Activated B cell treated with CpG ODN at 0.5 μM for 24 hours (primary cell): ENCODE measurements at regions not wholly inside any gene's neighbourhood (a gene's known extent, or its start where the extent isn't known, plus 50 kb on each side); places are given as distances from the start of the nearest gene placed in this dataset.
"Not testable (repeated sequence)": the region's sequence is repeated elsewhere in the genome, so short reads cannot be mapped to it uniquely, and the experiment has no call there.

Source experiments
- ATAC-seq: fragments of 200-7000 bp; cut with Tn5 transposase; one replicate; pipeline ENCODE4 v1.10.0; 2021; ENCODE audit warnings: low read depth, mild to moderate bottlenecking, moderate library complexity
- CTCF ChIA-PET: fragments of 350-600 bp; sonication (Branson Sonifier 250); formaldehyde crosslinking; loops from one replicate; lab custom pipeline; 2021; ENCODE audit warnings: antibody characterized with exemption; lab: Charles Lee
- POLR2A ChIA-PET: fragments of 350-600 bp; sonication (Branson Sonifier 250); formaldehyde crosslinking; loops from one replicate; lab custom pipeline; 2021; ENCODE audit warnings: antibody characterized with exemption; lab: Charles Lee
- DNase-seq: peaks from one replicate; pipeline ENCODE4 v3.0.0; 2022
- H3K27ac Mint-ChIP-seq: one replicate; pipeline ENCODE4 v1.8.0; 2020; ENCODE audit warnings: mixed read lengths
- H3K27me3 Mint-ChIP-seq: one replicate; pipeline ENCODE4 v1.8.0; 2021; ENCODE audit warnings: mixed read lengths
- H3K36me3 Mint-ChIP-seq: one replicate; pipeline ENCODE4 v1.8.0; 2021; ENCODE audit warnings: low read depth, mixed read lengths
- H3K4me1 Mint-ChIP-seq: one replicate; pipeline ENCODE4 v1.8.0; 2021; ENCODE audit warnings: mixed read lengths
- H3K4me3 Mint-ChIP-seq: one replicate; pipeline ENCODE4 v1.8.0; 2020; ENCODE audit warnings: mild to moderate bottlenecking, mixed read lengths
- H3K9me3 Mint-ChIP-seq: one replicate; pipeline ENCODE4 v1.8.0; 2020; ENCODE audit warnings: mixed read lengths
- intact Hi-C: fragments of 100-400 bp; cut with micrococcal nuclease; formaldehyde crosslinking; loops from one replicate; pipeline ENCODE4 v1.15.1; 2024
- TF ChIP-seq, protein P1 (sequence below): fragments of 200-600 bp; IDR thresholded peaks from one replicate; pipeline ENCODE4 v1.8.0; 2022; ENCODE audit warnings: antibody characterized with exemption, mild to moderate bottlenecking

DNA sequence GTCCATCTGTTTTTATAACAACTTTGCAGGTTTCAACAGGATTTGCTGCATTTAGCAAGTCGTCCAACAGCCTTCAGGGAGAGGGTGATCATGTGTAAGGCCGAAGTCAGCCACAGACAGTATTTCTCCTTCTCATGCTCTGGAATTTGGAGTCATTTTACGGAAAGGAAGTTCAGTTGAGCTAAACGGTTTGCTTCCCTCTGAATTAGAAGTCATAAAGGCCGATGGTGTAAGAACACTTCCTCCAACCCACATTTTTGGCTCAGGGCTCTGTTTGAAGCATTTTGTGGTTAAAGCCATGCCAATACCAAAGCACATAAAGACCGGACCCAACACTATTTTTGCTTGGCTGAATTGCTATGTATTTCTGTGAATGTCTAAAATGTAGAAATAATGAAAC lies 129.5 kb downstream of the TMEM182 start:
- Mint-ChIP-seq H3K9me3 (no peaks in the 10 kb centered on the region), H3K4me1 (no peaks in the 10 kb centered on the region), H3K27me3 (peaks cover 6% of the 10 kb centered on the region), H3K36me3 (no peaks in the 10 kb centered on the region), H3K27ac (no peak overlapping the region), H3K4me3 (no peak overlapping the region)
- ChIA-PET CTCF (no interaction called here), POLR2A (no interaction called here)
- DNase-seq (no peak), ATAC-seq (no peak)
- TF ChIP-seq, protein P1, sequence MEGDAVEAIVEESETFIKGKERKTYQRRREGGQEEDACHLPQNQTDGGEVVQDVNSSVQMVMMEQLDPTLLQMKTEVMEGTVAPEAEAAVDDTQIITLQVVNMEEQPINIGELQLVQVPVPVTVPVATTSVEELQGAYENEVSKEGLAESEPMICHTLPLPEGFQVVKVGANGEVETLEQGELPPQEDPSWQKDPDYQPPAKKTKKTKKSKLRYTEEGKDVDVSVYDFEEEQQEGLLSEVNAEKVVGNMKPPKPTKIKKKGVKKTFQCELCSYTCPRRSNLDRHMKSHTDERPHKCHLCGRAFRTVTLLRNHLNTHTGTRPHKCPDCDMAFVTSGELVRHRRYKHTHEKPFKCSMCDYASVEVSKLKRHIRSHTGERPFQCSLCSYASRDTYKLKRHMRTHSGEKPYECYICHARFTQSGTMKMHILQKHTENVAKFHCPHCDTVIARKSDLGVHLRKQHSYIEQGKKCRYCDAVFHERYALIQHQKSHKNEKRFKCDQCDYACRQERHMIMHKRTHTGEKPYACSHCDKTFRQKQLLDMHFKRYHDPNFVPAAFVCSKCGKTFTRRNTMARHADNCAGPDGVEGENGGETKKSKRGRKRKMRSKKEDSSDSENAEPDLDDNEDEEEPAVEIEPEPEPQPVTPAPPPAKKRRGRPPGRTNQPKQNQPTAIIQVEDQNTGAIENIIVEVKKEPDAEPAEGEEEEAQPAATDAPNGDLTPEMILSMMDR, result no peak
- intact Hi-C loops, result no loop called here

DNA sequence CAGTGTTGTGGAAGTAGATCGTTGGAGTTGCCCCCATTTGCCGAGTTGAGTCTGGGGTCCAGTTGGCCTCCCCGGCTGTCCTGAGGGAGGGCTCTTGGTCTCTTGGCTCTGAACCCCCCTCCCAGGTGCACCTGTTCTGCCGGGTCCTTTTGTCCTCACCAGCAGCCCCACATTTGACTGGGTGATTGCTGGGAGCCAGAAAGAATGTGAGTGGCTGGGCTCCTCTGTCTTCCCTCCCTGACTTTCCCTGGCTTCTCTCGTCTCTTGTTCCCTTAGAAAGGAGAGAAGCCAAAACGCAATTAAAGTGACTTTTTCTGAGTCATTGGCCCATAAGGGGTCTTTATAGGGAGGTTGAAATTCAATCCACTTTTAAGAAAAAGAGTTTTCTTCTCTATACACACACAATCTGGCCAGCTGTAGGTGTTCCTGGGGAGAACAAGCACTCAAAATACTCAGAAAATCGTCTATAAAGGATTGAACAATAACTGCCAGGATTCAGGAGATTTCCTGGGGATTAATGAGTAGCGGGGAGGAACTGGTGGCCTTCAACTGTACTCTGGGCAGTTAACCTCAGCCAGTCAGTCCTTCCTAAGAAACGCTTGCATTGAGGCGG lies 131.0 kb downstream of the TMEM182 start:
- intact Hi-C loops, result no loop called here

DNA sequence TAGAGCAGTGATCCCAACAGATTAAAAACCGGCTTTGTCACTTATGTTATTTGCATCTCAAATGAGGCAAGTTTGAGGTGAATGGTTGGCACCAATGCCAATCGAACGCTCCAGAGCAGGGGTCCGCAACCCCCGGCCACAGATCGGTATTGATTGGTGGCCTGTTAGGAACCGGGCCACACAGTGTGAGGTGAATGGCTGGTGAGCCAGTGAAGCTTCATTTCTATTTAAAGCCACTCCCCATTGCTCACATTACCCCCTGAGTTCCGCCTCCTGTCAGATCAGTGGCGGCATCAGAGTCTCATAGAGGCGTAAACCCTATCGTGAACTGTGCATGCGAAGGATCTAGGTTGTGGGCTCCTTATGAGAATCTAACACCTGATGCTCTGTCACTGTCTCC lies 132.0 kb downstream of the TMEM182 start:
- Mint-ChIP-seq H3K27ac (no peak overlapping the region), H3K9me3 (peaks cover 2% of the 10 kb centered on the region), H3K4me3 (no peak overlapping the region), H3K36me3 (no peaks in the 10 kb centered on the region), H3K27me3 (peaks cover 2% of the 10 kb centered on the region), H3K4me1 (no peaks in the 10 kb centered on the region)
- CTCF ChIA-PET, result no interaction called here
- POLR2A ChIA-PET, result no interaction called here
- intact Hi-C loops, result no loop called here
- ATAC-seq (no peak), DNase-seq (no peak)
- TF ChIP-seq, protein P1, result no peak

More for the DNA sequence above, 131.0 kb downstream of the TMEM182 start:
- H3K9me3 Mint-ChIP-seq, result no peaks in the 10 kb centered on the region
- no peak for ATAC-seq
- CTCF ChIA-PET, result no interaction called here
- H3K4me1 Mint-ChIP-seq, result no peaks in the 10 kb centered on the region
- POLR2A ChIA-PET, result no interaction called here
- no peak overlapping the region for H3K4me3 Mint-ChIP-seq
- no peaks in the 10 kb centered on the region for H3K36me3 Mint-ChIP-seq
- H3K27ac Mint-ChIP-seq, result no peak overlapping the region
- peaks cover 6% of the 10 kb centered on the region for H3K27me3 Mint-ChIP-seq
- TF ChIP-seq, protein P1, result no peak
- no peak for DNase-seq

DNA sequence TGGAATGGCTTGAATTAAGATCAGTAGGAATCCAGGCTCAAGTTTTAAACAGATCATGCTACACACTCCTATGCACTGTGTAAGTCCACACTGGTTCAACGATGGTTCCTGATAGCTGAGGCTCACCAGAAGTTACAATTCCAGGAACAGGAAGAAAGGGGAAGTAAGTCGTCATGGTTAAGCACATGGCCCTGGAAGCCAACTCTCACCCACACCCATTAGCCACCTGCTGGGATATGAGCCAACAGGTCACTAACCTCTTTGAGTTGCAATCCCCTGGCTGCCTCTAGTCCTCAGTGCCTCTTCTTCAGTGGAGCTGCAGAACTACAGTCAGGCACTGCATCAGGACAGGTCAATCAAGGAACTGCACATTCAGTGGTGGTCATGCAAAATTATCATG lies 133.5 kb downstream of the TMEM182 start:
- no peak overlapping the region for H3K4me3 Mint-ChIP-seq
- H3K4me1 Mint-ChIP-seq, result no peaks in the 10 kb centered on the region
- ATAC-seq (no peak), DNase-seq (no peak)
- H3K36me3 Mint-ChIP-seq, result no peaks in the 10 kb centered on the region
- peaks cover 2% of the 10 kb centered on the region for H3K27me3 Mint-ChIP-seq
- POLR2A ChIA-PET, result no interaction called here
- peaks cover 2% of the 10 kb centered on the region for H3K9me3 Mint-ChIP-seq
- TF ChIP-seq, protein P1, result no peak
- CTCF ChIA-PET, result no interaction called here
- intact Hi-C loops, result no loop called here
- H3K27ac Mint-ChIP-seq, result no peak overlapping the region

DNA sequence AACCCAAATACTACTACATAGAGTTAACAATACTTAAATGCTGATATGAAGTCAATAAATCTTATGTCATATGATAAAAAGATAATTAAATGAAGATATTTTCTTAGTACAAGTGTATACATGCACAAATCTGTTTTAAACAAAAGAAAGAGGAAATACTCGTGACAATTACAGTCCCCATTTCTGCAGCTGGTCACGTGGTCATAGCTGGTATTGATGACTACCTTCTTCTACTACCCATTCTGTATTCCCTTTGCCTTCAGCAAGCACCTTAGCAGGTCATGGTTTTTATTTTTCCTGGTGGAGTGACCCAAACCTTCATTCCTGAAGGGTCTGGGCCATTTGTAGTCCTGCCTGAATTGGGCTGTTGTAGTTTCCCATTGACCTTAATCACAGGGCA lies 147.4 kb downstream of the TMEM182 start:
- DNase-seq, H3K27ac Mint-ChIP-seq, ATAC-seq, H3K27me3 Mint-ChIP-seq, H3K36me3 Mint-ChIP-seq, intact Hi-C loops, H3K9me3 Mint-ChIP-seq, CTCF ChIA-PET, POLR2A ChIA-PET, H3K4me1 Mint-ChIP-seq, H3K4me3 Mint-ChIP-seq: not testable (repeated sequence)

DNA sequence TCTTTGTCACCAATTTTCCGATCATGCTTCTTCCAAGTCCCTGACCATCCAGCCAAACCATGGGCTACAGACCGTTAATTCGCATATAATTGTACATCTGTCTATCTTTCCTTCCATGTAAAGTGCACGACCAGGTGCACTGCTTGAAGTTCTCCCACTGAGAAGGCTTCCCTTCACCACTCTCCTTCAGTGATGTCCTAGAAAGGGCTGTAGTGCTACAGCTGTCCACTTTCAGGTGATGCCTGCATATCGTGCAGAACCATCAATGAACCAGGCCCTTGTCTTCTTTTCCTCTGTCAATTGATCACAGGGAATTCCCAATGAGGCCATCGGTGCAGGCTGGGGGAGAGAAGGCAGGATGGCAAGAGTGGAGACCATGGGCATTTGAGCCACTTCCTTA lies 148.9 kb downstream of the TMEM182 start:
- CTCF ChIA-PET, result no interaction called here
- Mint-ChIP-seq H3K36me3 (no peaks in the 10 kb centered on the region), H3K27ac (no peak overlapping the region), H3K27me3 (no peaks in the 10 kb centered on the region), H3K9me3 (no peaks in the 10 kb centered on the region), H3K4me3 (no peak overlapping the region), H3K4me1 (no peaks in the 10 kb centered on the region)
- intact Hi-C loops, result no loop called here
- no peak for ATAC-seq
- DNase-seq, result no peak
- POLR2A ChIA-PET, result no interaction called here
- TF ChIP-seq, protein P1, result no peak
